HL-60 (cell line): ENCODE measurements at regions not wholly inside any gene's neighbourhood (a gene's known extent, or its start where the extent isn't known, plus 50 kb on each side); places are given as distances from the start of the nearest gene placed in this dataset.

Experiments
- DNase-seq, 2 experiments: peaks; one replicate each; pipeline ENCODE4 v3.0.0-alpha.2; 2010 to 2020; ENCODE audit warnings: low read depth in 1 of 2, low spot score in 1 of 2
- H3K27ac ChIP-seq: fragments of 250-450 bp; sonication (Bioruptor Pico); replicated peaks from 2 replicates; pipeline ENCODE4 v1.5.1; 2020; ENCODE audit warnings: mild to moderate bottlenecking, moderate library complexity
- H3K27me3 ChIP-seq: fragments of 250-450 bp; sonication (Bioruptor Pico); 2 replicates; pipeline ENCODE4 v1.5.1; 2021; ENCODE audit warnings: mild to moderate bottlenecking, moderate library complexity; ENCODE audit not compliant: insufficient read depth, poor library complexity, severe bottlenecking
- H3K4me3 ChIP-seq: replicated peaks from 2 replicates; pipeline ENCODE4 v1.5.1; 2011; ENCODE audit warnings: mild to moderate bottlenecking, control low read depth, low read length; ENCODE audit not compliant: insufficient read depth
- CTCF ChIP-seq: IDR thresholded peaks from one replicate; pipeline ENCODE4 v1.5.1; 2011; ENCODE audit warnings: low read length, control low read depth, inconsistent platforms; ENCODE audit not compliant: insufficient read depth
- GABPA ChIP-seq: IDR thresholded peaks from 2 replicates; pipeline ENCODE4 v1.6.1; 2012; ENCODE audit warnings: low read depth
- POLR2AphosphoS5 ChIP-seq: IDR thresholded peaks from 2 replicates; pipeline ENCODE4 v1.6.1; 2012; ENCODE audit warnings: low read depth
- REST ChIP-seq: IDR thresholded peaks from 2 replicates; pipeline ENCODE4 v1.6.1; 2012; ENCODE audit warnings: low read depth; ENCODE audit not compliant: insufficient replicate concordance
- SPI1 ChIP-seq: IDR thresholded peaks from 2 replicates; pipeline ENCODE4 v1.6.1; 2012; ENCODE audit warnings: low read depth, mild to moderate bottlenecking, borderline replicate concordance

GRCh38 chr1:72848997-72849396 lies 566.7 kb upstream of the NEGR1 start:
- TF ChIP-seq CTCF (no peak), GABPA (no peak), REST (no peak), POLR2AphosphoS5 (no peak), SPI1 (no peak)
- Histone ChIP-seq H3K4me3 (no peak overlapping the region), H3K27ac (no peak overlapping the region), H3K27me3 (no peaks in the 10 kb centered on the region)
- DNase-seq, result no peak

GRCh38 chr1:72847651-72848050 lies 565.3 kb upstream of the NEGR1 start:
- TF ChIP-seq CTCF (no peak), POLR2AphosphoS5 (no peak), GABPA (no peak), REST (no peak), SPI1 (no peak)
- H3K4me3 ChIP-seq, result no peak overlapping the region
- DNase-seq, result no peak
- H3K27ac ChIP-seq, result no peak overlapping the region
- no peaks in the 10 kb centered on the region for H3K27me3 ChIP-seq

- H3K27ac ChIP-seq, result no peak overlapping the region
- no peak overlapping the region for H3K4me3 ChIP-seq
- no peak for DNase-seq
- TF ChIP-seq POLR2AphosphoS5, result no peak
- TF ChIP-seq REST, result no peak
- no peak for TF ChIP-seq CTCF
- TF ChIP-seq GABPA, result no peak
- TF ChIP-seq SPI1, result no peak
- no peaks in the 10 kb centered on the region for H3K27me3 ChIP-seq
These were observed 564.3 kb upstream of the NEGR1 start for GRCh38 chr1:72846476-72847278.
